Ovary (tissue), 3 donors: ENCODE measurements at regions not wholly inside any gene's neighbourhood (a gene's known extent, or its start where the extent isn't known, plus 50 kb on each side); places are given as distances from the start of the nearest gene placed in this dataset.

ENCODE experiments used
- POLR2A ChIP-seq: fragments of 450-650 bp; IDR thresholded peaks from one replicate; pipeline ENCODE4 v1.6.1; 2017; ENCODE audit warnings: antibody characterized with exemption, mild to moderate bottlenecking, moderate library complexity
- TF ChIP-seq, protein P1 (sequence below), 3 donors: fragments of 450-650 bp in 2 of 3; fragments of 200-600 bp in 1 of 3; IDR thresholded peaks; one replicate each; pipeline versions ENCODE4 v1.5.1 to v1.8.0; 2016 to 2022; ENCODE audit warnings: antibody characterized with exemption in 3 of 3, mild to moderate bottlenecking in 1 of 3
- donor health status: DM: no; HTN: no; CAD: no.

DNA sequence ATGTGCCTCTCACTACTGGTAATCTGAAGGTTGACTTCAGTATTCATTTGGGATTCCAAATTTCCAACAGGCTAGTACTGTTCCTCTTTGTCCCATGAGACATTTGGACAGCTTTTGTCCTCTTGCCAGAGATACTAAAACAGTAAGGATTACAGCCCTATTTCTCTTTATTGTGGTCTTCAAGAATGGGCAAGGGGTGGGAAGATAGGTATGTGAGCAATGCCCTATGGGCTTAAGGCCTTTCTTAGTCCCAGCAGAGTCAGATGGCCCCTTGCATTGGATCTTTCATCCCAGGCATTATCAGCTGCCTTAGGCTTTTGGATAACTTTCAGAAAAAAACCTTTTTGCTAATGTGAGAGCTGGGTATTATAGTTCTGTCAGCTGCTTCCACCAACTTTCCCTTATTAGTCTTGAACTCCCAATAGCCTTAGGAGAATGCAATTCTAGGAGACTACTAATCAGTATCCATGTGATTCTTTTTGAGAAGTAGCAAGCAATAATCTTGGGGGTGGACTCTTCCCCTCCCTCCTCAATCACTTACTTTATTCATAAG lies 361.1 kb upstream of the NUDT12 start:
- no peak for TF ChIP-seq POLR2A
- TF ChIP-seq, protein P1, sequence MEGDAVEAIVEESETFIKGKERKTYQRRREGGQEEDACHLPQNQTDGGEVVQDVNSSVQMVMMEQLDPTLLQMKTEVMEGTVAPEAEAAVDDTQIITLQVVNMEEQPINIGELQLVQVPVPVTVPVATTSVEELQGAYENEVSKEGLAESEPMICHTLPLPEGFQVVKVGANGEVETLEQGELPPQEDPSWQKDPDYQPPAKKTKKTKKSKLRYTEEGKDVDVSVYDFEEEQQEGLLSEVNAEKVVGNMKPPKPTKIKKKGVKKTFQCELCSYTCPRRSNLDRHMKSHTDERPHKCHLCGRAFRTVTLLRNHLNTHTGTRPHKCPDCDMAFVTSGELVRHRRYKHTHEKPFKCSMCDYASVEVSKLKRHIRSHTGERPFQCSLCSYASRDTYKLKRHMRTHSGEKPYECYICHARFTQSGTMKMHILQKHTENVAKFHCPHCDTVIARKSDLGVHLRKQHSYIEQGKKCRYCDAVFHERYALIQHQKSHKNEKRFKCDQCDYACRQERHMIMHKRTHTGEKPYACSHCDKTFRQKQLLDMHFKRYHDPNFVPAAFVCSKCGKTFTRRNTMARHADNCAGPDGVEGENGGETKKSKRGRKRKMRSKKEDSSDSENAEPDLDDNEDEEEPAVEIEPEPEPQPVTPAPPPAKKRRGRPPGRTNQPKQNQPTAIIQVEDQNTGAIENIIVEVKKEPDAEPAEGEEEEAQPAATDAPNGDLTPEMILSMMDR (IDR thresholded peaks at IDR 0.05), result no peak
